Neural crest cell (in vitro differentiated cells): ENCODE measurements at regions not wholly inside any gene's neighbourhood (a gene's known extent, or its start where the extent isn't known, plus 50 kb on each side); places are given as distances from the start of the nearest gene placed in this dataset.

Source experiments
- DNase-seq: peaks from one replicate; pipeline ENCODE4 v3.0.0; 2021; ENCODE audit warnings: low read depth, mixed read lengths, low spot score
- H3K27ac Mint-ChIP-seq: one replicate; pipeline ENCODE4 v1.8.0; 2021; ENCODE audit warnings: mild to moderate bottlenecking, mixed read lengths; ENCODE audit not compliant: unreplicated experiment
- H3K27me3 Mint-ChIP-seq: 2 replicates; pipeline ENCODE4 v1.8.0; 2021; ENCODE audit warnings: low read depth, mild to moderate bottlenecking, mixed read lengths
- H3K36me3 Mint-ChIP-seq: 2 replicates; pipeline ENCODE4 v1.8.0; 2021; ENCODE audit warnings: low read depth, mild to moderate bottlenecking, mixed read lengths
- H3K4me1 Mint-ChIP-seq: 2 replicates; pipeline ENCODE4 v1.8.0; 2021; ENCODE audit warnings: mixed read lengths
- H3K4me3 Mint-ChIP-seq: one replicate; pipeline ENCODE4 v1.8.0; 2021; ENCODE audit warnings: mild to moderate bottlenecking, mixed read lengths
- H3K9me3 Mint-ChIP-seq: 2 replicates; pipeline ENCODE4 v1.8.0; 2021; ENCODE audit warnings: mixed read lengths
- CTCF ChIP-seq: fragments of 200-600 bp; sonication (generic); conservative IDR thresholded peaks from 2 replicates; pipeline ENCODE4 v1.5.0; 2021; ENCODE audit warnings: antibody characterized with exemption, mild to moderate bottlenecking

DNA sequence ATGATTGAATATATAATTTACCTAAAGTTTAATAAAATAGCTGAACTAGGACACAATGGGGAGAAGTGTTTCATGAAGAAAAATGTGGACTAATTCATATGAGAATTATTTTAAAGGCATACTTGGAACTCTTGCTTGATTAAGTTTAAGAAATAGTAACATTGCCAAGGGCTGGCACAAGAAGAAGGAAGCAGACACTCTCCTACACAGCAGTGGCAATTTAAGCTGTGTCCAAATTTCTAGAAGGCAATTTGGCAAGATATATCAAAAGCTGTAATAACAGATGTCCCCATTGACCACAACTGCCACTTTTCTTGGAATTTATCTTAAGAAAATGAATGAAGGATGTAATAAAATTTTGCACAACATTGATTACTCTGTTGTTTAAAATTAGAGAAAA, 209.5 kb upstream of the S100G start:
- no peak for TF ChIP-seq CTCF
- H3K36me3 Mint-ChIP-seq: no peaks in the 10 kb centered on the region

GRCh38 chrX:16444353-16444752, 205.6 kb upstream of the S100G start:
- no peaks in the 10 kb centered on the region for H3K27me3 Mint-ChIP-seq
- no peaks in the 10 kb centered on the region for H3K4me1 Mint-ChIP-seq
- no peaks in the 10 kb centered on the region for H3K9me3 Mint-ChIP-seq
- H3K36me3 Mint-ChIP-seq: no peaks in the 10 kb centered on the region
- TF ChIP-seq CTCF: no peak
- no peak overlapping the region for H3K27ac Mint-ChIP-seq
- no peak for DNase-seq
- H3K4me3 Mint-ChIP-seq: no peak overlapping the region

More for the DNA sequence above, 209.5 kb upstream of the S100G start:
- H3K27ac Mint-ChIP-seq: no peak overlapping the region
- H3K27me3 Mint-ChIP-seq: no peaks in the 10 kb centered on the region
- H3K4me1 Mint-ChIP-seq: no peaks in the 10 kb centered on the region
- no peaks in the 10 kb centered on the region for H3K9me3 Mint-ChIP-seq
- no peak overlapping the region for H3K4me3 Mint-ChIP-seq
- no peak for DNase-seq

DNA sequence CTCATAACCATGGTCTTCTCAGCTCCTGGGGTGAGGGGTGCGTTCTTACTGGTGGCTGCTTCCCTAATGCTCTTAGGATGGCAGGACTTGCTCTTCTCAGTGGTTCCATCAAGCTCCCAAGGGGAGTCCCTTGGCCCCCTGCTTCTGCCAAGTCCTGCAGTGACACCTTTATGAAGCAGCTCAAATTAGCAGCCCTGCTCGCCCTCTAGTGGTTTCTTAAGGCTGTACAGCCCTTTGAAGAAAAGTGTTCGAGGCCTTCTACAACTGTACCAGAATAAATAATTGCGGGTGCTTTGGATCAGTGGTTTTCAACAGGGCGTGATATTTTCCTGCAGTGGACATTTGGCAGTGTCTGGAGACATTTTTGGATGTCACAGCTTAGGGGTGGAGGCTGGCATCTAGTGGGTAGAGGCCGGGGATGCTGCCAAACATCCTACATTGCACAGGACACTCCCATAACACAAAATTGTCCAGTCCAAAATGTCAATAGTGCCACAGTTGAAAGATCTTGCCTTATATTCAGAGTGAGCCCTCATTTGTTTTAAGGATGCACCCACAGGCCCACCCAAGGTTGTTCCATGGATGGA, 204.7 kb upstream of the S100G start:
- Mint-ChIP-seq H3K36me3 (no peaks in the 10 kb centered on the region), H3K4me3 (no peak overlapping the region), H3K27me3 (no peaks in the 10 kb centered on the region), H3K9me3 (no peaks in the 10 kb centered on the region), H3K4me1 (no peaks in the 10 kb centered on the region), H3K27ac (no peak overlapping the region)
- TF ChIP-seq CTCF: peak; percentile 81
- peak; percentile 25 for DNase-seq

DNA sequence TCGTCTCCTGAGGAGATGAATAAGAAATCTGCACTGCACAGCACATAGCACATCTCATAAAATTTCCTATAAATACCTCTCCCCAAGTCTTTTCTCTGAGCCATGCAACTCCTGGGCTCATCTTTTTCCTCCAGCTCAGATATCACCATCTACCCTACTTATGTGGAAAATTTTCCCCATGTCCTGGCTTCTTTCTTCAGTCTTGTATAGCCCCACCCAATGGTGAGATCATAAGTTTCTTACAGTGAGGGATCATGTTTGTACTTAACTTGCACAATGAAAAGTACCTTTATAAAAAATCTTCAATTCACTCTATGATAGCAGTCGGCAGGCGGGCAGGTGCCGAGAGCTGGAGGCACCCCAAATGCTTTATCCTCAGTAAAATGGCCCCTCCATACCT, 198.6 kb upstream of the S100G start:
- TF ChIP-seq CTCF: no peak
- Mint-ChIP-seq H3K36me3 (no peaks in the 10 kb centered on the region), H3K27me3 (no peaks in the 10 kb centered on the region), H3K4me3 (no peak overlapping the region), H3K9me3 (no peaks in the 10 kb centered on the region), H3K4me1 (no peaks in the 10 kb centered on the region), H3K27ac (no peak overlapping the region)
- DNase-seq: no peak

DNA sequence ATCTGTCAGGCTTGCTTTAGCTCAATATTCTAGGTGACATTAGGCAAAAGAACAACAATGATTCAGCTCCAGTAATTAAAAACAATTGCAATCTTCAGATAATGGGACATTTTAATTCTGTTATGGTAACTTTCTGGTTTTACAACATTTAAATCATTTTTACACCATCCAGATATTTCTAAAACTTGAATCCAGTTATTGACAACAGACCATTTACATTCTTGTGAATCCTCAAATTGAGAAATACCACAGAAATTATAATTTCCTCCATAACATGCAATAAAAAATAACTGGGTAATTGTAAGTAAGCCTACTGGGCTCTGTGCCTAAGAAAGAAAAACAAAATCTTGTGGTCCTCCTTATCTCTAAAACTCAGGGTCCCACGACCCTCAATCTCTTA, 195.0 kb upstream of the S100G start:
- H3K4me3 Mint-ChIP-seq: no peak overlapping the region
- H3K36me3 Mint-ChIP-seq: no peaks in the 10 kb centered on the region
- no peaks in the 10 kb centered on the region for H3K9me3 Mint-ChIP-seq
- no peaks in the 10 kb centered on the region for H3K4me1 Mint-ChIP-seq
- H3K27ac Mint-ChIP-seq: no peak overlapping the region
- TF ChIP-seq CTCF: no peak
- H3K27me3 Mint-ChIP-seq: no peaks in the 10 kb centered on the region
- no peak for DNase-seq
